ENCODE measurements at regions not wholly inside any gene's neighbourhood (a gene's known extent, or its start where the extent isn't known, plus 50 kb on each side); places are given as distances from the start of the nearest gene placed in this dataset.
"Not testable (repeated sequence)": the region's sequence is repeated elsewhere in the genome, so short reads cannot be mapped to it uniquely, and the experiment has no call there.

DNA sequence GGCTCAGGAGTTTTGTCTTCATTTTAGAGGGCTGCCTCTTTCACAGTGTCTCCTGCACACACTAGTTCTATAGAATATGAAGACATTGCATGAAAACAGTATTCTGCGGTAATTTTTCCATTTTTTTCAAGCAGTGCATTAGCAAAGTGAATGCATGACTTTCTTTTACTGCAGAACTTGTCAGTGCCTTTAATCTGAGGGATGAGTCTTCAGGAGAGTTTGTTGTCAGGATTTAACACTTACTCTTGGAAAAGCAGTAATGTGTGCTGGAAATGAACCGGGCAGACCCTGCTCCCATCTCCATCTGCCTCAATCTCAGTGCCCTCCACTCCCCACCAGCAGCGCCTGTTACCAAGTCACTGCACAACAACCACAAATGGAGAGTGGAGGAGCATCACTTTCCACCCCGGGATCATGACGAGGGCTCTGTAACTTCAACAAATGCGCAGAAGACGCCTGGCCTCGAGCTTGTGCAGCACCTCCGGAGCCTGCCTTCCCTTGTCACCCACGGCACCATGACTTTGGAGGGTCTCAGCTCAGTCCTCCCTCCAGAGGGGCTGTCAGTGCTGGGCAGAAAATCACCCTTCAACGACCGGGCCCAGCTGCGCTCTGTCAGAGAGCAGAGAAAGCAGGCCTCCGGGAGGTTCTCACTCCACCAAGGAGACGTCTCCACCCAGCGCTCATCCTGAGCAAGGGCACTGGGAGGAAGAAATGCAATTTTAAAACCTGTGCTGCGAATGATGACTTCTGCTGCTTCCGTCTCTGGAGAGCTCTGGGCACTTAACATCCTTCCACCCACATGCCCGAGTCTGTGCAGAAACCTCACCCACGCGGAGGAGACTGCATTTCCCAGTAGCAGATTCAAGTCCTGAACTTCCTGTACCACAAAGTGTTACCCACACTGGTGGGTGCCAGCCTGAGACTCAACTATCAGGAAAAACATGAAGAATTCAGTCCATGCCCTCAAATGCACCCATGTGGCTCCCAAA, 255.7 kb downstream of the ADGRD1 start:
- TF ChIP-seq, protein P1, sequence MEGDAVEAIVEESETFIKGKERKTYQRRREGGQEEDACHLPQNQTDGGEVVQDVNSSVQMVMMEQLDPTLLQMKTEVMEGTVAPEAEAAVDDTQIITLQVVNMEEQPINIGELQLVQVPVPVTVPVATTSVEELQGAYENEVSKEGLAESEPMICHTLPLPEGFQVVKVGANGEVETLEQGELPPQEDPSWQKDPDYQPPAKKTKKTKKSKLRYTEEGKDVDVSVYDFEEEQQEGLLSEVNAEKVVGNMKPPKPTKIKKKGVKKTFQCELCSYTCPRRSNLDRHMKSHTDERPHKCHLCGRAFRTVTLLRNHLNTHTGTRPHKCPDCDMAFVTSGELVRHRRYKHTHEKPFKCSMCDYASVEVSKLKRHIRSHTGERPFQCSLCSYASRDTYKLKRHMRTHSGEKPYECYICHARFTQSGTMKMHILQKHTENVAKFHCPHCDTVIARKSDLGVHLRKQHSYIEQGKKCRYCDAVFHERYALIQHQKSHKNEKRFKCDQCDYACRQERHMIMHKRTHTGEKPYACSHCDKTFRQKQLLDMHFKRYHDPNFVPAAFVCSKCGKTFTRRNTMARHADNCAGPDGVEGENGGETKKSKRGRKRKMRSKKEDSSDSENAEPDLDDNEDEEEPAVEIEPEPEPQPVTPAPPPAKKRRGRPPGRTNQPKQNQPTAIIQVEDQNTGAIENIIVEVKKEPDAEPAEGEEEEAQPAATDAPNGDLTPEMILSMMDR (IDR thresholded peaks at IDR 0.05; ENCODE audit: control insufficient read depth, insufficient read depth, low read depth, low read length, missing control alignments): no peak
- no peak for DNase-seq (ENCODE audit: low read depth)
- no peak overlapping the region for H3K4me3 ChIP-seq (ENCODE audit: control insufficient read depth, low read depth, low read length)

DNA sequence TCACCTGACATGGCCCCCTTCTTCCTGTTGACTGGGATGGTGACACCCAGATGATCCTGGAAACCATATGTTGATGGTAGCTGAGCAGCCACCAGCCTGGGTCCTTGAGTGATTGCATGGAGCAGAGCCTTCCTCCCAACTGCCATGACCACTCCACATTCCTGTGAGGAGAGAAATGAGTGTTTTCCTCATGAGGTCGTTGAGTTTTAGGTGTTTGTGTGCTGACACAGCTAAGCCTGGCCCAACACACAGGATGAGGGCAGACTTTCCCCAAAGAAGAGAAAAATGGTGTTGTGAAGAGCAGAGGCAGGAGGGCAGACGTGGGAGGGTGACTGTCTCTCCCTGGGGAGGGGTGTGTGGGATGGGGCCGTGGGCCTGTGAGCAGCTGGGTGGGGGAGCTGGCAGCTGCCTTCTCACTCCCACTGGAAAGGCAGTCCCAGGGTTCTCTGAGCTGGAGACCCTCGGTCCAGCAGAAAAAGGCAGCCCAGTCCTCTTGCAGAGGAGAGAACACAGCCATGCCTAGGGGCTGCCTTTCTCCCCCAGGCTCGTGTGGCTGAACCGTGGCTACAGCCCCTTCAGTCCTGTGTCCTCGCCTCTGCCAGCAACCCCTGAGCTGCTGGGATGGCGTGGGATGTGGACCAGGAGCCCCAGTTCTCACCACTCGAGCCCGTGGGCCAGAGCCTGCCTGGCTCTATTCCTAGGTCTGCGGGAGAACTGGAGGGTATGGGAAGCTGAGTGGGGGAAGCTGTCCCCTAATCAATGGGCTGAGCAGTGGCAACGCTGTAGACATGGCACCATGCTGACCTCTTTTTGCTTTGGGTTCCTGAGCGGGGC, 257.0 kb downstream of the ADGRD1 start:
- DNase-seq (ENCODE audit: low read depth): no peak
- TF ChIP-seq, protein P1 (IDR thresholded peaks at IDR 0.05; ENCODE audit: control insufficient read depth, insufficient read depth, low read depth, low read length, missing control alignments): no peak
- H3K4me3 ChIP-seq (ENCODE audit: control insufficient read depth, low read depth, low read length): no peak overlapping the region

DNA sequence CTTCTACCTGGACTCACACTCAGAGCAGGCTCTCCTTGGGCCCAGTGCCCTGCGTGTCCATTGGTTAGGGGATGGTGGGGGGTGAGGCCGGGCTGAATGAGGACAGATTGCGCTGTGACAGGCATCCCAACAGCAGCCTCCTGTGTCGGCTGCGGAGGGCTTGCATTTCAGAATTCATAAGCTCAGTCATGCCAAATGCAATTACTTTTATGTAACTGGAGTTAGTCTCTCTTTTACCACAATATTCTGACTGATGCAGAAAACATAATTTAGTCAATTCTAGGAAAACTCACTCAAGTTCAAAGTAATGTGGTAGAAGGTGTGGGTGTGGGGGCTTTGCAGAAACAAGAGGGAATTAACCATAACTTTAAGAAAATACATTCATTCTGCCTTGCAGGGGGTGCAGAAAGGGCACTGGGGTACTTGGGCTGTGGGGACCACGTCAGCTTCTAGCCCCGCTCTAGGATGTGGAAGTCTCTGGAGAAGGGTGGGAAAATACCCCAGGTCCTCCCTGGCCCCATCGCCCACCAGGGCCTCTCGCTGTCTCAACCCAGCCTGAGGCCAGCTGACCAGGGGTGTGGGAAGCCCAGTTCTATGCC, 257.7 kb downstream of the ADGRD1 start:
- H3K4me3 ChIP-seq (ENCODE audit: control insufficient read depth, low read depth, low read length): no peak overlapping the region
- TF ChIP-seq, protein P1 (IDR thresholded peaks at IDR 0.05; ENCODE audit: control insufficient read depth, insufficient read depth, low read depth, low read length, missing control alignments): no peak
- no peak for DNase-seq (ENCODE audit: low read depth)

DNA sequence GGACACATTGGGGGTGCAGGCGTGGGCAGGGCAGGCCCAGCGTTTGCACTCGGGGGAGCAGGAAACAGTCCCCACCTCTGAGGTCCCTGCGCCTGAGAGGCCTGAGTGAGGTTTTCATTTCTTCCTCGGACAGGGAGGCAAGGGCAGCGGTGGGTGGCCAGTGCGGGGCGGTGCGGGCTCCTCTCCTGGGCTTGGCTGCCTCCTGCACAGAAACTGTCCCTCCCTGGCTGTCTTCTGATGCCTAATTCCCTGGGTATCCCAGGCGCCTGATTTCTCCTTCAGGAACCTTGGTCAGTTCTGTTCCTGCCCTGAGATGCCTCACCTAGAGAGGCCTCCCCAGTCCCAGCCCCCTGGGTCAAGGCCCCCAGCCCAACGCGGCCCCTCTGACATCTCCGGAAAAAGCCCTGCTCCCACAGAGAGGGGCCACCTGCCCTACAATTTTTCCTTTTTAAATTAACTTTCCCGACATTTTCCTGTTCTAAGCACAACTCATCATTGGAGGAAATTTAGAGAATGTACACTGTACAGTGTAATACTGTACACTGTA, 260.3 kb downstream of the ADGRD1 start:
- TF ChIP-seq, protein P1 (IDR thresholded peaks at IDR 0.05; ENCODE audit: control insufficient read depth, insufficient read depth, low read depth, low read length, missing control alignments): no peak
- H3K4me3 ChIP-seq (ENCODE audit: control insufficient read depth, low read depth, low read length): no peak overlapping the region
- no peak for DNase-seq (ENCODE audit: low read depth)

DNA sequence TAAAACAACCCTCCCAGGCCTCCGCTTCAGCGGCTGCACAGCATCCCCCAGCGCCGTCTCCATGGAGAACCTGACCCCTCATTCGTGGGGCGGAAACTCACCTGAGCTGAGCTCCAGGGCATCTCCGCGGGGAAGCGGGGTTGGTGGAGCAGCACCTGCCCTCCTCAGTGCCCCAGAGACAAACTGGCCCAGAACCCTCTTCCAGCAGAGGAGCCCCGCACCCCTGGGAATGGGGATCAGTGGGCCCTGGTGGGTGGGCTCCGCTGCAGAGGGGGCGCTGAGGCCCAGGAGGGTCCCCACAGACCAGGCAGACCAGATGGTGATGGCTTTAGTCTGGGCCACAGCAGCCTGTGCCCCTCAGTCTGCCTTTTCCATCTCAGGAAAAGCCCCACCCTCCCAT, 261.2 kb downstream of the ADGRD1 start:
- H3K4me3 ChIP-seq (ENCODE audit: control insufficient read depth, low read depth, low read length): not testable (repeated sequence)

DNA sequence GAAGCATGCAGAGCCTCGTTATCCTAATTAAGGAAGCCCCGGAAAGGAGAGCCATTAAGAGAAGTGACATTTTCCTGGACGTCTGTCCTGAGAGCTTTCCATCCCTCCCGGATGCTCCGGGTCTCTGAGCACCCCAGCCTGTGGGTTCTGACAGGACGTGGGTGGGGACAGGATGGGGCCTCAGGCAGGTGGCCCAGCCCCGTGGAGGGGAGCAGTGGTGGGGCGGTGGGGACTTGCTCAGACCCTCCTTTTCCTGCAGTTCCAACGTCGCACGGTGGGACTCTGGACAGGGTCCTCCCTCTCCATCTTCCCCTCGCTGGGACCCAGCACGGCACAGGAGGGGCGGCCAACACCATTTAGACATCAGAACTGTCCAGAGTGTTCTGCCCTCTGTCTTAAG, 262.9 kb downstream of the ADGRD1 start:
- not testable (repeated sequence) for H3K4me3 ChIP-seq (ENCODE audit: control insufficient read depth, low read depth, low read length); DNase-seq (ENCODE audit: low read depth)

More for the DNA sequence above, 261.2 kb downstream of the ADGRD1 start:
- not testable (repeated sequence) for DNase-seq (ENCODE audit: low read depth)

DNA sequence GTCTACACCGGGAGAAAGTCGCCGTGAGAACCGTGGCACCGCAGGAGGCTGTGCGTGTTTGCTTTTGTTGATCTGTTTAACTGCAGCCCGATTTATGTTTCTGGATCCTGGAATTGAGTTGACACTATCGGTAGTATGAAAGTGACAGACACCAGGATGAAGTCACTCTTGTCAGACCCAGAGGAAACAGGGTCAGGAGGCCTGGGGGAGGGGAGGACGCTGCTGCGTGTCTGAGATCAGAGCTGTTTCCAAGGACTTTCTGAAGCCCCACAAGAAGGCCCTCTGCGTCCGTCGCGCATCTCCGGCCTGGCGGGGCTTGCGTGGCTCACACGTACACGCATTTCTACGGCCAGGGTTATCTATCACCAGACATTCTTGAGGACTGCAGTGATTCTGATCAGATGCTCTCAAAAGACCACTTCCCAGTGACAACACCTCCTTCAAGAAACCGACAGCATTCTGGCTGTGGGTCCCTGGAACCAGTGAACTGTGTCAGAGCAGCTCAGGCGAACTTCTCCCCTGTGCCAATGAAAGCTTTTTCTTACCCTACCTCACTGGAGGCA, 263.4 kb downstream of the ADGRD1 start:
- no peak for DNase-seq (ENCODE audit: low read depth)
- no peak overlapping the region for H3K4me3 ChIP-seq (ENCODE audit: control insufficient read depth, low read depth, low read length)
- TF ChIP-seq, protein P1 (IDR thresholded peaks at IDR 0.05; ENCODE audit: control insufficient read depth, insufficient read depth, low read depth, low read length, missing control alignments): no peak
